Testis (tissue), 2 donors: ENCODE measurements at regions not wholly inside any gene's neighbourhood (a gene's known extent, or its start where the extent isn't known, plus 50 kb on each side); places are given as distances from the start of the nearest gene placed in this dataset.
A peak's percentile ranks its signal among the peaks of the same experiment; 100 is the strongest.
"Not testable (repeated sequence)": the region's sequence is repeated elsewhere in the genome, so short reads cannot be mapped to it uniquely, and the experiment has no call there.

Experiments used
- DNase-seq: peaks from one replicate; pipeline ENCODE4 v3.0.0-alpha.2; 2019
- H3K27ac ChIP-seq, 2 donors: fragments of 200-600 bp; sonication (generic); one replicate each; pipeline ENCODE4 v1.5.1; 2019
- H3K27me3 ChIP-seq: fragments of 200-600 bp; sonication (generic); one replicate; pipeline ENCODE4 v1.5.1; 2019
- H3K36me3 ChIP-seq: fragments of 200-600 bp; sonication (generic); one replicate; pipeline ENCODE4 v1.5.1; 2017; ENCODE audit warnings: low read depth; ENCODE audit errors: missing control alignments
- H3K4me1 ChIP-seq: fragments of 200-600 bp; sonication (generic); one replicate; pipeline ENCODE4 v1.5.1; 2019
- H3K4me3 ChIP-seq, 2 donors: fragments of 200-600 bp; sonication (generic); one replicate each; pipeline ENCODE4 v1.5.1; 2017 to 2019
- H3K9me3 ChIP-seq: fragments of 200-600 bp; sonication (generic); one replicate; pipeline ENCODE4 v1.5.1; 2017
- CTCF ChIP-seq, 3 experiments: fragments of 450-650 bp in 2 of 3; fragments of 200-600 bp in 1 of 3; sonication (generic) in 1 of 3; IDR thresholded peaks; one replicate each; pipeline ENCODE4 v1.5.1; 2016 to 2019; ENCODE audit warnings: antibody characterized with exemption in 3 of 3, mild to moderate bottlenecking in 2 of 3, moderate library complexity in 1 of 3
- POLR2A ChIP-seq: fragments of 450-650 bp; IDR thresholded peaks from one replicate; pipeline ENCODE4 v1.6.1; 2017; ENCODE audit warnings: antibody characterized with exemption, mild to moderate bottlenecking, moderate library complexity
- WGBS, 2 donors: methylation state at CpG; one replicate each; pipeline ENCODE4 v1.1.5; 2018; 5-methylcytosine and 5-hydroxymethylcytosine counted together
- intact Hi-C: fragments of 100-400 bp; cut with DNase I; formaldehyde crosslinking; loops from one replicate; pipeline ENCODE4 v1.15.1; 2023; ENCODE audit warnings: low total_unique reads

- H3K4me3 ChIP-seq: no peak overlapping the region
- no peak overlapping the region for H3K27ac ChIP-seq
- no peak for TF ChIP-seq CTCF (IDR thresholded peaks at IDR 0.05)
- no peak for TF ChIP-seq POLR2A
- H3K9me3 ChIP-seq: no peaks in the 10 kb centered on the region
- intact Hi-C loops: no loop called here
- WGBS, 2 donors: 28 to 42% methylated on average over 4 of the region's 4 CpGs
- no peaks in the 10 kb centered on the region for H3K36me3 ChIP-seq
- peaks cover 13% of the 10 kb centered on the region for H3K4me1 ChIP-seq
- H3K27me3 ChIP-seq: no peaks in the 10 kb centered on the region
- peak; percentile 22 for DNase-seq
These were observed 54.4 kb upstream of the CEP85L start for GRCh38 chr6:118705544-118706491.

- no peak overlapping the region for H3K4me3 ChIP-seq
- intact Hi-C loops: no loop called here
- H3K9me3 ChIP-seq: no peaks in the 10 kb centered on the region
- no peak for DNase-seq
- H3K27ac ChIP-seq: no peak overlapping the region
- no peaks in the 10 kb centered on the region for H3K27me3 ChIP-seq
- H3K4me1 ChIP-seq: peaks cover 13% of the 10 kb centered on the region
- WGBS, 2 donors: 35 to 43% methylated on average over 3 of the region's 3 CpGs
- H3K36me3 ChIP-seq: no peaks in the 10 kb centered on the region
- no peak for TF ChIP-seq CTCF (IDR thresholded peaks at IDR 0.05)
- no peak for TF ChIP-seq POLR2A
These were observed 53.5 kb upstream of the CEP85L start for GRCh38 chr6:118704915-118705314.

GRCh38 chr6:118701260-118701659 lies 49.9 kb upstream of the CEP85L start:
- H3K4me3 ChIP-seq, DNase-seq, intact Hi-C loops, H3K36me3 ChIP-seq, H3K27me3 ChIP-seq, H3K9me3 ChIP-seq, H3K27ac ChIP-seq: not testable (repeated sequence)
- peaks cover 13% of the 10 kb centered on the region for H3K4me1 ChIP-seq
- WGBS, 2 donors: 90 to 94% methylated on average over 3 of the region's 3 CpGs
